DND-41 (cell line): ENCODE measurements at regions not wholly inside any gene's neighbourhood (a gene's known extent, or its start where the extent isn't known, plus 50 kb on each side); places are given as distances from the start of the nearest gene placed in this dataset.

Experiments used
- EZH2 ChIP-seq: IDR thresholded peaks from 3 replicates; pipeline ENCODE4 v1.6.1; 2012; ENCODE audit warnings: borderline replicate concordance, low read depth, mild to moderate bottlenecking, moderate library complexity, low read length, inconsistent platforms; ENCODE audit not compliant: severe bottlenecking
- TF ChIP-seq, protein P1 (sequence below): IDR thresholded peaks from 2 replicates; pipeline ENCODE4 v1.5.1; 2012; ENCODE audit warnings: borderline replicate concordance, low read length, moderate library complexity, mild to moderate bottlenecking; ENCODE audit not compliant: poor library complexity, severe bottlenecking; ENCODE audit errors: extremely low read depth

DNA sequence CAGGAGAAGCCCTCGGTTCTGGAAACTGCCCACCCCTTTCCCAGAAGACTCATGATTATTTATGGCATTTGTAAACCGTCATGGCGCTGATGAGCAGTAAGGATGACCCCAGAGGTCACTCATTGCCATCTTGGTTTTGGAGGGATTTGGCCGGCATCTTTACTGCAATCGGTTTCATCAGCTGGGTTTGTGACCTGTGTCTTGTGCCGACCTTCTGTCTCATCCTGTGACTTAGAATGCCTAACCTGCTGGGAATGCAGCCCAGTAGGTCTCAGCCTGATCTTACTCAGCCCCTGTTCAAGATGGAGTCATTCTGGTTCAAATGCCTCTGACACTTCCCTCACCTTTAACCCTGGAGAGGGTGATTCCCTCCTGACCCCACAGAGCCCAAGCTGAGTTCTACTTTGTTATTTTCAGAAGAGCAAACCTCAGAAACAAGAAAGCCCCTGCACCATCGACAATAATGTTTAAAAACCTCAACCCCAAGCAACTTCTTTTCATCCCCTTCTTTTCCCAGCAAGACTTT, 105.5 kb upstream of the SFSWAP start:
- TF ChIP-seq, protein P1, sequence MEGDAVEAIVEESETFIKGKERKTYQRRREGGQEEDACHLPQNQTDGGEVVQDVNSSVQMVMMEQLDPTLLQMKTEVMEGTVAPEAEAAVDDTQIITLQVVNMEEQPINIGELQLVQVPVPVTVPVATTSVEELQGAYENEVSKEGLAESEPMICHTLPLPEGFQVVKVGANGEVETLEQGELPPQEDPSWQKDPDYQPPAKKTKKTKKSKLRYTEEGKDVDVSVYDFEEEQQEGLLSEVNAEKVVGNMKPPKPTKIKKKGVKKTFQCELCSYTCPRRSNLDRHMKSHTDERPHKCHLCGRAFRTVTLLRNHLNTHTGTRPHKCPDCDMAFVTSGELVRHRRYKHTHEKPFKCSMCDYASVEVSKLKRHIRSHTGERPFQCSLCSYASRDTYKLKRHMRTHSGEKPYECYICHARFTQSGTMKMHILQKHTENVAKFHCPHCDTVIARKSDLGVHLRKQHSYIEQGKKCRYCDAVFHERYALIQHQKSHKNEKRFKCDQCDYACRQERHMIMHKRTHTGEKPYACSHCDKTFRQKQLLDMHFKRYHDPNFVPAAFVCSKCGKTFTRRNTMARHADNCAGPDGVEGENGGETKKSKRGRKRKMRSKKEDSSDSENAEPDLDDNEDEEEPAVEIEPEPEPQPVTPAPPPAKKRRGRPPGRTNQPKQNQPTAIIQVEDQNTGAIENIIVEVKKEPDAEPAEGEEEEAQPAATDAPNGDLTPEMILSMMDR: no peak
- TF ChIP-seq EZH2: no peak
